ENCODE measurements at regions not wholly inside any gene's neighbourhood (a gene's known extent, or its start where the extent isn't known, plus 50 kb on each side); places are given as distances from the start of the nearest gene placed in this dataset.

- Mint-ChIP-seq H3K27ac (no peak overlapping the region), H3K4me1 (ENCODE audit: low read depth) (peaks cover 2% of the 10 kb centered on the region), H3K27me3 (no peaks in the 10 kb centered on the region), H3K36me3 (ENCODE audit: insufficient read depth) (no peaks in the 10 kb centered on the region), H3K9me3 (ENCODE audit: low read depth) (no peaks in the 10 kb centered on the region), H3K4me3 (ENCODE audit: low read depth) (no peak overlapping the region)
- DNase-seq (ENCODE audit: low spot score, unreplicated experiment), result no peak
- TF ChIP-seq, protein P1, sequence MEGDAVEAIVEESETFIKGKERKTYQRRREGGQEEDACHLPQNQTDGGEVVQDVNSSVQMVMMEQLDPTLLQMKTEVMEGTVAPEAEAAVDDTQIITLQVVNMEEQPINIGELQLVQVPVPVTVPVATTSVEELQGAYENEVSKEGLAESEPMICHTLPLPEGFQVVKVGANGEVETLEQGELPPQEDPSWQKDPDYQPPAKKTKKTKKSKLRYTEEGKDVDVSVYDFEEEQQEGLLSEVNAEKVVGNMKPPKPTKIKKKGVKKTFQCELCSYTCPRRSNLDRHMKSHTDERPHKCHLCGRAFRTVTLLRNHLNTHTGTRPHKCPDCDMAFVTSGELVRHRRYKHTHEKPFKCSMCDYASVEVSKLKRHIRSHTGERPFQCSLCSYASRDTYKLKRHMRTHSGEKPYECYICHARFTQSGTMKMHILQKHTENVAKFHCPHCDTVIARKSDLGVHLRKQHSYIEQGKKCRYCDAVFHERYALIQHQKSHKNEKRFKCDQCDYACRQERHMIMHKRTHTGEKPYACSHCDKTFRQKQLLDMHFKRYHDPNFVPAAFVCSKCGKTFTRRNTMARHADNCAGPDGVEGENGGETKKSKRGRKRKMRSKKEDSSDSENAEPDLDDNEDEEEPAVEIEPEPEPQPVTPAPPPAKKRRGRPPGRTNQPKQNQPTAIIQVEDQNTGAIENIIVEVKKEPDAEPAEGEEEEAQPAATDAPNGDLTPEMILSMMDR (IDR thresholded peaks at IDR 0.05; ENCODE audit: unreplicated experiment), result no peak
These were observed 1056.8 kb downstream of the MAT2B start for GRCh38 chr5:164561933-164562872.

- Mint-ChIP-seq H3K4me3 (ENCODE audit: low read depth) (no peak overlapping the region), H3K36me3 (ENCODE audit: insufficient read depth) (no peaks in the 10 kb centered on the region), H3K9me3 (ENCODE audit: low read depth) (no peaks in the 10 kb centered on the region), H3K27me3 (no peaks in the 10 kb centered on the region), H3K4me1 (ENCODE audit: low read depth) (peaks cover 2% of the 10 kb centered on the region), H3K27ac (no peak overlapping the region)
- TF ChIP-seq, protein P1 (IDR thresholded peaks at IDR 0.05; ENCODE audit: unreplicated experiment), result no peak
- no peak for DNase-seq (ENCODE audit: low spot score, unreplicated experiment)
These were observed 1058.0 kb downstream of the MAT2B start for GRCh38 chr5:164563370-164563769.

DNA sequence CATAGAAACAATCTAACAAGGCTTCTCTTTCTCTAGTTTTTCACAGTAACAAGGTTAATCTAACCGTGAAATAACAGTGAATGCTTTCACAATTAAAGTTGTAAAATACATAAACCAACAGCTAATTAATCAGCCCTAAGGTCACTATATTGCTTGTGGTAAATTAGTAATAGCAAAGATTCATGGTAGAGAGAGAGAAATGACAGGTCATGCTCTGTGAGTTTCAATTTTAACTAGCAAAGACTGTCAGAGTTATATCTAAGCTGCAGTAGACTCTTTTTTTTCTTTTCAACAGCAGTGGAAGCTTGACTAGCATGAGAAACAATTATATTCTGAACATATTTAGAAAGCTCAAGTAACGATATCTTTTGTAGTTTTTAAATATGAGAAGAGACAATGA is 1068.0 kb downstream of the MAT2B start:
- Mint-ChIP-seq H3K36me3 (ENCODE audit: insufficient read depth) (peaks cover 2% of the 10 kb centered on the region), H3K4me1 (ENCODE audit: low read depth) (peaks cover 16% of the 10 kb centered on the region), H3K27ac (peak overlapping the region; percentile 11), H3K27me3 (no peaks in the 10 kb centered on the region), H3K4me3 (ENCODE audit: low read depth) (no peak overlapping the region), H3K9me3 (ENCODE audit: low read depth) (peaks cover 8% of the 10 kb centered on the region)
- TF ChIP-seq, protein P1 (IDR thresholded peaks at IDR 0.05; ENCODE audit: unreplicated experiment), result no peak
- no peak for DNase-seq (ENCODE audit: low spot score, unreplicated experiment)

- Mint-ChIP-seq H3K9me3 (ENCODE audit: low read depth) (peaks cover 8% of the 10 kb centered on the region), H3K27ac (no peak overlapping the region), H3K27me3 (no peaks in the 10 kb centered on the region), H3K36me3 (ENCODE audit: insufficient read depth) (peaks cover 2% of the 10 kb centered on the region), H3K4me1 (ENCODE audit: low read depth) (peaks cover 21% of the 10 kb centered on the region), H3K4me3 (ENCODE audit: low read depth) (no peak overlapping the region)
- TF ChIP-seq, protein P1 (IDR thresholded peaks at IDR 0.05; ENCODE audit: unreplicated experiment), result no peak
- DNase-seq (ENCODE audit: low spot score, unreplicated experiment), result no peak
These were observed 1071.8 kb downstream of the MAT2B start for GRCh38 chr5:164577201-164577600.

GRCh38 chr5:164577742-164578141 is 1072.3 kb downstream of the MAT2B start:
- Mint-ChIP-seq H3K27ac (no peak overlapping the region), H3K9me3 (ENCODE audit: low read depth) (peaks cover 8% of the 10 kb centered on the region), H3K27me3 (no peaks in the 10 kb centered on the region), H3K4me1 (ENCODE audit: low read depth) (peaks cover 23% of the 10 kb centered on the region), H3K36me3 (ENCODE audit: insufficient read depth) (peaks cover 2% of the 10 kb centered on the region), H3K4me3 (ENCODE audit: low read depth) (no peak overlapping the region)
- TF ChIP-seq, protein P1 (IDR thresholded peaks at IDR 0.05; ENCODE audit: unreplicated experiment), result no peak
- no peak for DNase-seq (ENCODE audit: low spot score, unreplicated experiment)
